Neutrophil (primary cell): ENCODE measurements at regions not wholly inside any gene's neighbourhood (a gene's known extent, or its start where the extent isn't known, plus 50 kb on each side); places are given as distances from the start of the nearest gene placed in this dataset.

ENCODE experiments used
- H3K27ac ChIP-seq: fragments of 200-600 bp; sonication (generic); 2 replicates; pipeline ENCODE4 v1.5.1; 2016; ENCODE audit warnings: mild to moderate bottlenecking, moderate library complexity
- H3K27me3 ChIP-seq: fragments of 200-600 bp; sonication (generic); 2 replicates; pipeline ENCODE4 v1.6.0; 2016; ENCODE audit warnings: mild to moderate bottlenecking
- H3K36me3 ChIP-seq: fragments of 200-600 bp; sonication (generic); 2 replicates; pipeline ENCODE4 v1.5.1; 2017
- H3K4me1 ChIP-seq, 2 experiments: fragments of 200-600 bp in 1 of 2; sonication (generic) in 1 of 2; 1 replicate in 1 of 2; 2 replicates in 1 of 2; pipeline versions ENCODE4 v1.5.1 to v1.6.1; 2013 to 2016; ENCODE audit warnings: low read depth in 1 of 2, low read length in 1 of 2, mild to moderate bottlenecking in 1 of 2, moderate library complexity in 1 of 2; ENCODE audit not compliant: control insufficient read depth in 1 of 2, insufficient read depth in 1 of 2
- H3K4me3 ChIP-seq, 2 experiments: fragments of 200-600 bp in 1 of 2; sonication (generic) in 1 of 2; 1 replicate in 1 of 2; 2 replicates in 1 of 2; pipeline ENCODE4 v1.5.1; 2013 to 2016; ENCODE audit warnings: low read depth in 1 of 2, low read length in 1 of 2, mild to moderate bottlenecking in 1 of 2, moderate library complexity in 1 of 2
- H3K9me3 ChIP-seq: fragments of 200-600 bp; sonication (generic); 2 replicates; pipeline ENCODE4 v1.5.1; 2016
- TF ChIP-seq, protein P1 (sequence below): fragments of 200-600 bp; sonication (generic); IDR thresholded peaks from 2 replicates; pipeline ENCODE4 v1.5.1; 2016; ENCODE audit warnings: antibody characterized with exemption

DNA sequence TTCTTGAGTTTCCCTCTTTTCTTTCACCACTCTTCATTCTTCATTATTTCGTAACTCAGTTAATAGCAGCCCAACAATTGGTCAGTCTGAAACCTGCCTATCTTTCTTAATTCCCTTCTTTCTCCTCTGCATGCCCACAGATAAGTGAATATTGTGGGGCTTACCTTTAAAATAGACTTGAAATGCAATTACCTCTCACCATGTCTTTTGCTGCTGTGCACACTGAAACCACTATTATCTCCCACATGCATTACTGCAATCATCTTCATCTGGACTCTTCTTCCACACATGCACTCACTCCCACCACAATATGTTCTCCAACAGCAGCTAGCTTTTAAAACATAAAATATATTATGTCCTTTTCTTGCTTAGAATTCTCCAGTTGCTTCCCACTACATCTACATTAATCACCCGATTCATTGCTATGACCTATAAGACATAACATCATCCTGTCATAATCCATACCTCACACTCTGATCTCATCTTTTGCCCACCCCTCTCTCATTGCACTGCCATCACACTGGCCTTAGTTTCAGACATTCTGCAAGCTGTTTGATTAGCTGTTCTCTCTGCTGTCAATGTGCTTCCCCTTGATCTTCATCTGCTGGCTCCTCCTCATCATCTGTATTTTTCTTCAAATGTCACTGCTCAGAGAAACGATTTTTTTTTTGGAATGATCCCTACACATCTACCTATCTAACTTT lies 304.8 kb downstream of the PTPRC start:
- Histone ChIP-seq H3K27me3 (no peaks in the 10 kb centered on the region), H3K4me1 (no peaks in the 10 kb centered on the region)
- TF ChIP-seq, protein P1, sequence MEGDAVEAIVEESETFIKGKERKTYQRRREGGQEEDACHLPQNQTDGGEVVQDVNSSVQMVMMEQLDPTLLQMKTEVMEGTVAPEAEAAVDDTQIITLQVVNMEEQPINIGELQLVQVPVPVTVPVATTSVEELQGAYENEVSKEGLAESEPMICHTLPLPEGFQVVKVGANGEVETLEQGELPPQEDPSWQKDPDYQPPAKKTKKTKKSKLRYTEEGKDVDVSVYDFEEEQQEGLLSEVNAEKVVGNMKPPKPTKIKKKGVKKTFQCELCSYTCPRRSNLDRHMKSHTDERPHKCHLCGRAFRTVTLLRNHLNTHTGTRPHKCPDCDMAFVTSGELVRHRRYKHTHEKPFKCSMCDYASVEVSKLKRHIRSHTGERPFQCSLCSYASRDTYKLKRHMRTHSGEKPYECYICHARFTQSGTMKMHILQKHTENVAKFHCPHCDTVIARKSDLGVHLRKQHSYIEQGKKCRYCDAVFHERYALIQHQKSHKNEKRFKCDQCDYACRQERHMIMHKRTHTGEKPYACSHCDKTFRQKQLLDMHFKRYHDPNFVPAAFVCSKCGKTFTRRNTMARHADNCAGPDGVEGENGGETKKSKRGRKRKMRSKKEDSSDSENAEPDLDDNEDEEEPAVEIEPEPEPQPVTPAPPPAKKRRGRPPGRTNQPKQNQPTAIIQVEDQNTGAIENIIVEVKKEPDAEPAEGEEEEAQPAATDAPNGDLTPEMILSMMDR, result no peak

DNA sequence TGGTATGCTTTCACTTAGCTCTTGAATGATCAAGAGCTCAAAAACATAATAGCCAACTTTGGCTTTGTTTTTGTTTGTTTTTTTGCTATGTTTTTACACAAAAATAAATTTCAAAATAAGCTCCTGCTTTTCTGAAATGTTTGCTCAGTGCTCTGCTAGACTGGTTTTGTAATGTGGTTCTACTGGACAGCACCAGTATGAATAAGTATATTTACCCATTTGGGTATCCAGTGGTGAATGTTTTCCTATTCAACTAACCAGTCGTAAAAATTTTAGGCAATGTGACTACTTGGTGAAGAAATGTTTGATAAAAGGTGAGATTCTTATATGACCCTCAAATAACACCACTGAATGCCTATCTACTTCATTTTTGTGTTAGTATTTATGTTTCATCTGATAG lies 308.6 kb downstream of the PTPRC start:
- Histone ChIP-seq H3K4me3 (no peak overlapping the region), H3K27ac (no peak overlapping the region), H3K27me3 (no peaks in the 10 kb centered on the region), H3K36me3 (no peaks in the 10 kb centered on the region), H3K9me3 (no peaks in the 10 kb centered on the region), H3K4me1 (no peaks in the 10 kb centered on the region)
- TF ChIP-seq, protein P1, result no peak

More for the DNA sequence above, 304.8 kb downstream of the PTPRC start:
- Histone ChIP-seq H3K9me3 (no peaks in the 10 kb centered on the region), H3K36me3 (no peaks in the 10 kb centered on the region), H3K27ac (no peak overlapping the region), H3K4me3 (no peak overlapping the region)

DNA sequence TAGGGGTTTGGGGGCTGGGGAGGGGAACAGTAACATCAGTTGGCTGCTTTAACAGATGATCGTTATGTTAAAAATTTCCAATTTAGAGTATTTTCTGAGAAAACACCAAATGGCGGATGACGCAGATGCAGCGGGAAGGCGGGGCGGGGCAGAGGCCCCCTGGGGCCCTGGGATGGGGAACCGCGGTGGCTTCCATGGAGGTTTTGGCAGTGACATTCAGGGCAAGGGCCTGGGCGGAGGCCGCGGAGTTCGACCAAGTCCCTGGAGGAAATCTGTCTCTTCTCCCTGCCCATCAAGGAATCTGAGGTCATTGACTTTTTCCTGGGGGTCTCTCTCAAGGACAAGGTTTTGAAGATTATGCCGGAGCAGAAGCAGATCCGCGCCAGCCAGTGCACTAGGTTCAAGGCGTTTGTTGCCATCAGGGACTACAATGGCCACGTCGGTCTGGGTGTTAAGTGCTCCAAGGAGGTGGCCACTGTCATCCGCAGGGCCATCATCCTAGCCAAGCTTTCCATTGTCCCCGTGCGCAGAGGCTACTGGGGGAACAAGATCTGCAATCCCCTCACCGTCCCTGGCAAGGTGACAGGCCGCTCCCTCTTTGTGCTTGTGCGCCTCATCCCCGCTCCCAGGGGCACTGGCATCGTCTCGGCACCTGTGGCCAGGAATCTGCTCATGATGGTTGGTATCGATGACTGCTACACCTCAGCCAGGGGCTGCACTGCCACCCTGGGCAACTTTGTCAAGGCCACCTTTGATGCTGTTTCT lies 310.2 kb downstream of the PTPRC start:
- Histone ChIP-seq H3K27me3 (no peaks in the 10 kb centered on the region), H3K9me3 (no peaks in the 10 kb centered on the region), H3K36me3 (no peaks in the 10 kb centered on the region), H3K4me1 (no peaks in the 10 kb centered on the region), H3K27ac (no peak overlapping the region), H3K4me3 (no peak overlapping the region)
- TF ChIP-seq, protein P1, result no peak

DNA sequence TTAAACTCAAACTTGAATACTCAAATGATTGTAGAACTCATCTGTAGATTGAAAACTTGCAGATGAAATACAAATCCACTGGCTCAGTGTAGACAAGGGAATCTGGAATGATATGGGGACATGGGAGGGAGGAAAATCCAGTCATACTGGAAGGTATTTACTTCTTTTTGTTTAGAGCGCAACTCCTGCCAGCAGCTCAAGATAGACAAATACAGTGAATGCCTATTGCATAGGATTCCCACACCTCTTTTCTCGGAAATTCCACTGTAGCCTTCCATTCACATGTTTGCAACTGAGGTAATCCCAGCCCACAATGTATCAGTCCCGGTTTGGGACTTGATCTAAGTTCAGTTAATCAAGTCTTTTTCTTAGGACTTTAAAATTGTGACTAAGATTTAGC lies 311.2 kb downstream of the PTPRC start:
- Histone ChIP-seq H3K9me3 (no peaks in the 10 kb centered on the region), H3K4me3 (no peak overlapping the region), H3K36me3 (no peaks in the 10 kb centered on the region), H3K27me3 (no peaks in the 10 kb centered on the region), H3K4me1 (no peaks in the 10 kb centered on the region), H3K27ac (no peak overlapping the region)
- TF ChIP-seq, protein P1, result no peak

DNA sequence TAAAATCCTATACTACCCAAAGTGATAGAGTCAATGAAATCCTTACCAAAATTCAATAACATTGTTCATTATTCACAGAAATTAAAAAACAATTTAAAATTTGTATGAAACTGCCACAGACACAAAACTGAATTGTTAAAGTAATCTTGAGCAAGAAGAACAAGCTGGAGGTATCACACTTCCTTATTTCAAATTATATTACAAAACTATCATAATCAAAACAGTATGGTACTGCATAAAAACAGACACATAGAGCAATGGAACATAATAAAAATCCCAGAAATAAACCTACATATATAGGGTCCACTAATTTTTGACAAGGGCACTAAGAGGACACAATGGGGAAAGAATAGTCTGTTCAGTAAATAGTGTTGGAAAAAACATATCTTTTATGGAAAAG lies 316.2 kb downstream of the PTPRC start:
- Histone ChIP-seq H3K4me3 (no peak overlapping the region), H3K36me3 (no peaks in the 10 kb centered on the region), H3K27ac (no peak overlapping the region), H3K27me3 (no peaks in the 10 kb centered on the region), H3K4me1 (no peaks in the 10 kb centered on the region), H3K9me3 (no peaks in the 10 kb centered on the region)
- TF ChIP-seq, protein P1, result no peak
